Glomerular visceral epithelial cell (primary cell): ENCODE measurements at regions not wholly inside any gene's neighbourhood (a gene's known extent, or its start where the extent isn't known, plus 50 kb on each side); places are given as distances from the start of the nearest gene placed in this dataset.
A peak's percentile ranks its signal among the peaks of the same experiment; 100 is the strongest.

Experiments used
- DNase-seq: peaks from one replicate; pipeline ENCODE4 v3.0.0-alpha.2; 2016; ENCODE audit errors: extremely low spot score

- DNase-seq: no peak
Measured at GRCh38 chr10:91576096-91576545, 56.8 kb downstream of the PPP1R3C start.

GRCh38 chr10:91575044-91575610 lies 57.7 kb downstream of the PPP1R3C start:
- DNase-seq: no peak

GRCh38 chr10:91574236-91574635 lies 58.6 kb downstream of the PPP1R3C start:
- DNase-seq: no peak

GRCh38 chr10:91573320-91573719 lies 59.6 kb downstream of the PPP1R3C start:
- no peak for DNase-seq

GRCh38 chr10:91571671-91572070 lies 61.2 kb downstream of the PPP1R3C start:
- DNase-seq: no peak

GRCh38 chr10:91570220-91570619 lies 62.7 kb downstream of the PPP1R3C start:
- DNase-seq: no peak

- no peak for DNase-seq
Measured at GRCh38 chr10:91569522-91569921, 63.3 kb downstream of the PPP1R3C start.

GRCh38 chr10:91567815-91568214 lies 65.1 kb downstream of the PPP1R3C start:
- peak; percentile 20 for DNase-seq

- no peak for DNase-seq
Measured at GRCh38 chr10:91566115-91566514, 66.8 kb downstream of the PPP1R3C start.

GRCh38 chr10:91565226-91565625 lies 67.6 kb downstream of the PPP1R3C start:
- DNase-seq: no peak

GRCh38 chr10:91564508-91564907 lies 68.4 kb downstream of the PPP1R3C start:
- no peak for DNase-seq
